SJSA1 (cell line): ENCODE measurements at regions not wholly inside any gene's neighbourhood (a gene's known extent, or its start where the extent isn't known, plus 50 kb on each side); places are given as distances from the start of the nearest gene placed in this dataset.
"Not testable (repeated sequence)": the region's sequence is repeated elsewhere in the genome, so short reads cannot be mapped to it uniquely, and the experiment has no call there.

ENCODE experiments used
- DNase-seq, 2 experiments: peaks; one replicate each; pipeline ENCODE4 v3.0.0-alpha.2; 2015 to 2020; ENCODE audit warnings: low spot score in 2 of 2, low read depth in 1 of 2
- H3K27ac ChIP-seq: fragments of 250-450 bp; sonication (Bioruptor Pico); 2 replicates; pipeline ENCODE4 v1.5.1; 2020; ENCODE audit warnings: mild to moderate bottlenecking, moderate library complexity
- H3K27me3 ChIP-seq: fragments of 250-450 bp; sonication (Bioruptor Pico); replicated peaks from 2 replicates; pipeline ENCODE4 v1.5.1; 2020; ENCODE audit warnings: mild to moderate bottlenecking, moderate library complexity
- H3K36me3 ChIP-seq: fragments of 250-450 bp; sonication (Bioruptor Pico); 2 replicates; pipeline ENCODE4 v1.5.1; 2020; ENCODE audit warnings: mild to moderate bottlenecking
- H3K4me1 ChIP-seq: fragments of 250-450 bp; sonication (Bioruptor Pico); replicated peaks from 2 replicates; pipeline ENCODE4 v1.6.1; 2021; ENCODE audit warnings: mild to moderate bottlenecking
- H3K4me3 ChIP-seq: fragments of 250-450 bp; sonication (Bioruptor Pico); 2 replicates; pipeline ENCODE4 v1.5.1; 2020; ENCODE audit warnings: mild to moderate bottlenecking
- H3K9me3 ChIP-seq: fragments of 250-450 bp; sonication (Bioruptor Pico); replicated peaks from 2 replicates; pipeline ENCODE4 v1.5.1; 2020; ENCODE audit warnings: mild to moderate bottlenecking

DNA sequence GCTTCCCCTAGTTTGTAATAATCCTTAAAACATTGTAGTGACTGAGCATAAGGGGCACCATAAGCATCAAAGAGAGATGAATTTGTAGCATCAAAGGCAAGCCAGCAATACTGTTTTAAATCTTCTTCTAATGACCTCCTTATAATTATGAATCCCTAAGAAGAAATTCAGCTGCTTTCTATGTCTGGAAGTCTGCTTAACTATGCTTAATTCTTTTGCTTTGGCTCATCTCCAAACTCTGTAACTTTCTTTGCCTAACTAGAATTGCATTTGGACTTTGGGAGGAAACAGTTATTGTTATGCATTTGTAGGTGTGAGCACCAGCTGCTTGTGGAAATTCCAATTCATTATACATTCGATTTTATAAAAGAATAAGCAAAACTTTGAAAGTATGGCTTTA lies 117.7 kb upstream of the SPATA16 start:
- H3K27me3 ChIP-seq: no peaks in the 10 kb centered on the region; the same call in 1 of the 2 replicates
- H3K9me3 ChIP-seq: no peaks in the 10 kb centered on the region
- H3K4me1 ChIP-seq: no peaks in the 10 kb centered on the region
- no peak for DNase-seq
- H3K4me3 ChIP-seq: no peak overlapping the region
- H3K36me3 ChIP-seq: no peaks in the 10 kb centered on the region
- no peak overlapping the region for H3K27ac ChIP-seq

DNA sequence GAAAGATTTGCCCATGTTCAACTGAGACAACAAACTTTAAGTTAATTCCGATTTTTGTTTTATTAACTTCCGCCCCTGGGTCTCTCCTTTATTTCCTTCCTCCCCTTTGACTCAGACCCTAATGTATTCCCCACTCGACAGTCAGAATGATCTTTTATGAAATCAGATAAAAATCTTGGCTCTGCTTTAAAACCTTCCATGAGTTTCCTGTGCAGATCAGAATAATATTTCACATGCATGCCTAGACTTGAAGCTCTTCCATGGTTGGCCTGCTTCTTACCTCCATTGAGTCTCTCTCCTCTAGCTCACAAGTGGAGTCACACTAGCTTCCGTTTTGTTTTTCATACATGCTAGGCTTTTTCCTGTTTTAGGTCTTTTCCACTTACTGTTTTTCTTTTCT lies 116.8 kb upstream of the SPATA16 start:
- Histone ChIP-seq H3K4me1 (no peaks in the 10 kb centered on the region), H3K4me3 (no peak overlapping the region)

DNA sequence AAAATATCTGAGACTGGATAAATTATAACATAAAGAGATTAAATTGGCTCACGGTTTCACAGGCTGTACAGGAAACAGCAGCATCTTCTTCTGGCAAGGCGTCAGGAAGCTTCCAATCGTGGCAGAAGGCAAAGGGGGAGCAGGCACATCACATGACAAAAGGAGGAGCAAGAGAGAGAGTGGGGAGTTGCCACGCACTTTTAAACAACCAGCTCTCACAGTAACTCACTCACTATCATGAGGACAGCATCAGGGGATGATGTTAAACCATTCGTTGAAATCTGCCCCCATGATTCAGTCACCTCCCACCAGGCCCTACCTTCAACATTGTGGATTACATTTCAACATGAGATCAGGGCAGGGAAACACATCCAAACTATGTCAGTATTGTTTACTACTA lies 114.5 kb upstream of the SPATA16 start:
- Histone ChIP-seq H3K27ac (no peak overlapping the region), H3K4me3 (no peak overlapping the region), H3K36me3 (no peaks in the 10 kb centered on the region), H3K4me1 (no peaks in the 10 kb centered on the region), H3K9me3 (no peaks in the 10 kb centered on the region), H3K27me3 (no peaks in the 10 kb centered on the region; the same call in 1 of the 2 replicates)
- DNase-seq: no peak

More for the DNA sequence above, 116.8 kb upstream of the SPATA16 start:
- Histone ChIP-seq H3K36me3 (no peaks in the 10 kb centered on the region), H3K27me3 (no peaks in the 10 kb centered on the region; the same call in 1 of the 2 replicates), H3K9me3 (no peaks in the 10 kb centered on the region), H3K27ac (no peak overlapping the region)
- no peak for DNase-seq

DNA sequence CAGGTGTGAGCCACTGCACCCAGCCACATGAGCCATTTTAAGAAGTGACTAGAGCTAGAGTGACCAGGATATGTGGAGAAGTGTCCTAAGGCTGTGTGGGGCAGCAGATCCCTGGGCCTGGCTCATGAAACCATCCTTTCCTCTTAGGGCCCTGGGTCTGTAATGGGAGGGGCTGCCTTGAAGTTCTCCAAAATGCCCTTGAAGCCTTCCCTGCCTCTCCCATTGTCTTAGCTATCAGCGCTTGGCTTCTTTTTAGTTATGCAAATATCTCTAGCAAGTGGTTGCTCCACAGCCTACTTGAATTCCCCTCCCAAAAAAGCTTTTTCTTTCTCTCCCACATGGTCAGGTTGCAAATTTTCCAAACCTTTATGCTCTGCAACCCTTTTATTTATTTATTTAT lies 112.4 kb upstream of the SPATA16 start:
- H3K4me3 ChIP-seq: no peak overlapping the region
- no peak overlapping the region for H3K27ac ChIP-seq
- DNase-seq: no peak
- H3K36me3 ChIP-seq: no peaks in the 10 kb centered on the region
- no peaks in the 10 kb centered on the region; the same call in 1 of the 2 replicates for H3K27me3 ChIP-seq
- no peaks in the 10 kb centered on the region for H3K9me3 ChIP-seq
- no peaks in the 10 kb centered on the region for H3K4me1 ChIP-seq

DNA sequence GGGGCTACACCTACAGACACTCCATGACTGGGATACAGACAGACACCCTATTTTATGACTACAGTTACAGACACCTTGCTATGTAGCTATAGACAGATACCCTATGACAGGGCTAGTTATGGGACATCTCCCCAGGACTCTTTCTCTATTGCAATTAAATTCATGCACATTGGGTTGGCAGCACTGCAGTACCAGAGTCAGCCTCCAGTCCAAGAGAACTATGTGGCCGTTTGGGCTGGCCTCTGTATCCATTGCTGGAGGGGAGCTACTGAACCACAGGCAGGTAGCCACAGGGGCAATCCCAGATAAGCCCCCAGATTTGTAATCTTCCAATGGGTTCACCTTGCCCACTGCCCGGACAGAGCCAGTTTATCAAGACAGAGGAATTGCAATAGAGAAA lies 108.4 kb upstream of the SPATA16 start:
- H3K4me3 ChIP-seq: no peak overlapping the region
- no peaks in the 10 kb centered on the region; the same call in 1 of the 2 replicates for H3K27me3 ChIP-seq
- no peaks in the 10 kb centered on the region for H3K9me3 ChIP-seq
- no peak for DNase-seq
- no peaks in the 10 kb centered on the region for H3K4me1 ChIP-seq
- H3K36me3 ChIP-seq: no peaks in the 10 kb centered on the region
- H3K27ac ChIP-seq: no peak overlapping the region

DNA sequence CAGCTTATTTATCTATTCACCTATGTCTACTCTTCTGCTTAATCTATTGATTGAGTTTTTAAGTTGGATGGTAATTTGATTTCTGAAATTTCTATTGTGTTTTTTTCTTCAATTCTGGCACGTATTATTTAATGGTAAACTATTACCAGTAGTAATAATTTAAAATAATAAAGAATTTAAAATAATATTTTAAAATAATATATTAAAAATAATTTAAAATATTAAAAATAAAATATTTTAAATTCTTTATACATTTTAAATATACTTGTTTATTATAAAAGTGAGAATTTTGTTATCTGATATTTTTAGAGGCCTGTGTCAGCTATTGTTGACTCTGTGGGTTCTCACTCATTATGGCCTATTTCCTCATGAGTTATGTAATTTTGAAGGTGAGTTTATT lies 100.7 kb upstream of the SPATA16 start:
- DNase-seq: no peak
- Histone ChIP-seq H3K4me3 (no peak overlapping the region), H3K9me3 (no peaks in the 10 kb centered on the region), H3K4me1 (no peaks in the 10 kb centered on the region), H3K36me3 (no peaks in the 10 kb centered on the region), H3K27me3 (no peaks in the 10 kb centered on the region; the same call in 1 of the 2 replicates), H3K27ac (no peak overlapping the region)

DNA sequence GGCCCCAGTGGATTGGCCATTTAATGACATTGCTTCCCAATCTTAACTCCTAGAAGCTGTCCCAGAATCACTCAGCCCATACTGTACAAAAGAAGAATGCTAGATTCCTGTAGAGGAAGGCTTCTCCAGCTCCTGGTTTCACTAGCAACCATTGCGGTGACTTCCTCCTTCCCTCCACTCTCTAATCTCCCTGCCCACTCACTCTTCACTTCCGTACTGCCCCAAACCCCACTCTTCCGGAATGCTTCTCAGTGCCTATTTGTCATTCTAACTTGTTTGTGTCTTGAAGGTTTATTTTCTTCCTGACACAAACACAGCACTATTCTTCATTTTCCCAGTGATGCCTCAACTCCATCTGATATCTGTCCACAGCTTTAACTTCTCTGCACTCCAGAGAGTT lies 97.1 kb upstream of the SPATA16 start:
- Histone ChIP-seq H3K36me3 (no peaks in the 10 kb centered on the region), H3K9me3 (no peaks in the 10 kb centered on the region), H3K4me3 (no peak overlapping the region), H3K27me3 (no peaks in the 10 kb centered on the region), H3K27ac (no peak overlapping the region), H3K4me1 (no peaks in the 10 kb centered on the region)
- DNase-seq: no peak

DNA sequence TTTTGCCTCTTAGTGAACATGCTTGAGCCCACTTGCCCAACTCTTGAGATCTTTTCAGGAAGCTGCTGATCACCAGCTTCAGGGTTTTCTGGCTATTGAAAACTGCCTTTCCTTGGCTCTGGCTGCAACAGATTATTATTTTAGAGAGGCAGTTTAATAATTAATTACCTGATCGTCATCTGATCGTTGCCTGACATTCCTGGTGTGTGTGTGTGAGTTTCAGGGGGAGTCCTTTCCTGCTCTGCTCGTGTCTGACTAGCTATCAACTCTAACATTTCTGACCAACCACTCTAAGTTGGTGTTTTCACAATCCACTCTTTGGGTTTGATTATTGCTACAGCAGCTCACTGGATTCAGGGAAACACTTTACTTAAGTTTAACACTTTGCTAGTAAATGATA lies 84.3 kb upstream of the SPATA16 start:
- Histone ChIP-seq H3K36me3 (no peaks in the 10 kb centered on the region), H3K27me3 (no peaks in the 10 kb centered on the region), H3K4me1 (no peaks in the 10 kb centered on the region), H3K9me3 (no peaks in the 10 kb centered on the region), H3K4me3 (no peak overlapping the region), H3K27ac (no peak overlapping the region)
- DNase-seq: no peak

DNA sequence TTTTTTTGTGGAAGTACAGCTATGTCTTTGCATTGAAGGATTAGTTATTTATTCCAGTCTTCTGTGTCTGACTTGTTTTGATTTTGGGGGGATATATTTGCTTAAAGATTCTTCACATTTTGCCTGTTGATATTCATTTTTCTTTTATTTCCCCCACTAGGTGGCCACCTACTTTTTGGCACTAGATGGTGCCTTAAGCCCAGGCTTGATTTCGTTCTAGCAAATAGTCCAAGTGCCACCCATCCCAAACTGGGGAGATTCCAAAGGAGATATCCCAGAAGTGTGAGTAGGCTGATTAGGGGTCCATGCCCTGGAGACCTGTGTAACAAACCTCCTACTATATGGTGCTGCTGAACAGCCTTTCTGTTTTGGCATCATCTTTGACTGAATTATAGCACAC lies 80.0 kb upstream of the SPATA16 start:
- peak in 1 of 2 experiments; percentile 2 for DNase-seq
- H3K36me3 ChIP-seq: no peaks in the 10 kb centered on the region
- no peak overlapping the region for H3K27ac ChIP-seq
- H3K4me1 ChIP-seq: no peaks in the 10 kb centered on the region
- H3K9me3 ChIP-seq: no peaks in the 10 kb centered on the region
- no peaks in the 10 kb centered on the region for H3K27me3 ChIP-seq
- H3K4me3 ChIP-seq: no peak overlapping the region

DNA sequence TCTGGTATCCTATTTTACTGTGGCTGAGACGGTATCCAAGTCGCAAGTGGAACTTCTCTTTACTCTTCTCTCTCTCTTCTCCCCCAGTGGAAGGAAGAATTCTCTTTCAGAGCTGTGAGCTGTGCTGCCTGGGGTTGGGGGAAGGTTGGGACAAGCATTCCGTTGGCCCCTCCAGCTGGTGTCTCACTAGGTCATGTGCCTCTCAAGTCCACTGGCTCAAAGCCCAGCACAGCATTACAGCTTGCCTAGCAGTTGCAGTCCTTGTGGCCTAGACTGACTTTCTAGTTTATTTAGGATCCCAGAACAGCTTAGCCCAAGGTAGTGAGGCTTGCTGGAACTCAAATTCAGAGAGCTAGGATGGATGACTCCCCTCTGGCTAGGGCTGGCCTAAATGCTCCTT lies 76.1 kb upstream of the SPATA16 start:
- no peak overlapping the region for H3K27ac ChIP-seq
- no peak overlapping the region for H3K4me3 ChIP-seq
- DNase-seq: no peak
- no peaks in the 10 kb centered on the region for H3K36me3 ChIP-seq
- no peaks in the 10 kb centered on the region for H3K4me1 ChIP-seq
- H3K27me3 ChIP-seq: no peaks in the 10 kb centered on the region
- H3K9me3 ChIP-seq: no peaks in the 10 kb centered on the region

DNA sequence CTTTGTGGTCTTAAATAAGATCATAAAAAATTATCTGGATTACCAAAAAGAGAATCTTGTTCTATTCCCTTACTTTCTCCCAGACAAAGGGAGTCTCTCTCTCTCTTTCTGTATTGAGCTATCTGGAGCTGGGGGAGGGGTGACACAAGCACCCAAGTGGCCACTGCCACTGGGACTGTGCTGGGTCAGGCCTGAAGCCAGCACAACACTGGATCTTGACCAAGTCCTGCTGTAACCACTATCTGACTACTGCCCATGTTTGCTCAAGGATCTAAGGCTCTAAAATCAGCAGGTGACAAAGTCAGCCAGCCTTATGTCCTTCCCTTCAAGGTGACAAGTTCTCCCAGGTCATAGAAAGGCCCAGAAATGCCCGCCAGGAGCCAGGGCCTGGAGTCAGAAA lies 75.0 kb upstream of the SPATA16 start:
- Histone ChIP-seq H3K4me3 (no peak overlapping the region), H3K36me3 (no peaks in the 10 kb centered on the region), H3K9me3 (no peaks in the 10 kb centered on the region), H3K27ac (no peak overlapping the region), H3K4me1 (no peaks in the 10 kb centered on the region), H3K27me3 (no peaks in the 10 kb centered on the region)
- no peak for DNase-seq

DNA sequence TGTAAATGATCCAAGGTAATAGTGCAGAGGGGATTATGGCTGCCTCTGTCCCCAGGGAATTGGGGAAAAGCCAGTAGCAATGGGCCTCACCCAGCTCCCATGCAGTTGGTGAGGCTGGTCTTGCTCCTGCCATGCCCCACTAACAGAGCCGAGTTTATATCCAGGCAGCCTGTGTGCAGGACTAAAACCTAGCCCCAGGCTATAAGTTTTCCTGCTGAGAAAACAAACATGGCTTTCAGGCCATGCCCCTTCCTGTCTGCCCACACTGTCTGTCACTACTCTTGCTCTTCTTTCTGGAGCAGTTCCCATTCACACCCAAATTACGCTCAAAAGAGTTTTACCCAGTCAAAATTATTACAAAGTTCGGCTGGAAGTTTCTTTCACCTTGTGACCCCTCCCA lies 73.5 kb upstream of the SPATA16 start:
- H3K27me3 ChIP-seq: no peaks in the 10 kb centered on the region
- H3K4me3 ChIP-seq: no peak overlapping the region
- no peak overlapping the region for H3K27ac ChIP-seq
- no peak for DNase-seq
- H3K36me3 ChIP-seq: no peaks in the 10 kb centered on the region
- H3K9me3 ChIP-seq: no peaks in the 10 kb centered on the region
- no peaks in the 10 kb centered on the region for H3K4me1 ChIP-seq

DNA sequence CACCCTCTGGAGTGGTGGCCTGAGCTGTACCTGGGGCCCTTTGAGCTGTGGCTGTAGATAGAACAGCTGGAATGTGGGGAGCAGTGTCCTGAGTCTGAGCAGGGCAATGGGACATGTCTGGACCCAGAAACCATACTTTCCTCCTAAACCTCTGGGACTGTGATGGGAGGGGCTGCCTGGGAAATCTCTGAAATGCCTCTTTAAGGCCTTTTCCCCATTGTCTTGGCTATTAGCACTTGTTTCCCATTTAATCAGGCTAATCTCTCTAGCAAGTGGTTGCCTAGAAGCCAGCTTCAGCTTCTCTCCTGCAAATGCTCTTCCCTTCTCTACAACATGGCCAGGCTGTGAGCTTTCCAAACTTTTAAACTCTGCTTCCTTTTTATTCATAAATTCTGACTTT lies 58.5 kb upstream of the SPATA16 start:
- no peak overlapping the region for H3K4me3 ChIP-seq
- no peaks in the 10 kb centered on the region for H3K27me3 ChIP-seq
- no peaks in the 10 kb centered on the region for H3K9me3 ChIP-seq
- H3K27ac ChIP-seq: no peak overlapping the region
- H3K4me1 ChIP-seq: no peaks in the 10 kb centered on the region
- H3K36me3 ChIP-seq: no peaks in the 10 kb centered on the region
- no peak for DNase-seq

DNA sequence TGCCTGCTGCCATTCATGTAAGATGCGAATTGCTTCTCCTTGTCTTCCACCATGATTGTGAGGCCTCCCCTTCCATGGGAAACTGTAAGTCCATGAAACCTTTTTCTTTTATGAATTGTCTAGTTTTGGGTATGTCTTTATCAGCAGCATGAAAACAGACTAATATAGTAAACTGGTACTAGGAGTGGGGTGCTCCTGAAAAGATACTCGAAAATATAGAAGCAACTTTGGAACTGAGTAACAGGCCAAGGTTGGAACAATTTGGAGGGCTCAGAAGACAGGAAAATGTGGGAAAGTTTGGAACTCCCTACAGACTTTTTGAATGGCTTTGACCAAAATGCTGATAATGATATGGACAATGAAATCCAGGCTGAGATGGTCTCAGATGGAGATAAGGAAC lies 53.8 kb upstream of the SPATA16 start:
- H3K4me3 ChIP-seq, H3K27ac ChIP-seq, H3K27me3 ChIP-seq, H3K9me3 ChIP-seq, DNase-seq, H3K36me3 ChIP-seq, H3K4me1 ChIP-seq: not testable (repeated sequence)

DNA sequence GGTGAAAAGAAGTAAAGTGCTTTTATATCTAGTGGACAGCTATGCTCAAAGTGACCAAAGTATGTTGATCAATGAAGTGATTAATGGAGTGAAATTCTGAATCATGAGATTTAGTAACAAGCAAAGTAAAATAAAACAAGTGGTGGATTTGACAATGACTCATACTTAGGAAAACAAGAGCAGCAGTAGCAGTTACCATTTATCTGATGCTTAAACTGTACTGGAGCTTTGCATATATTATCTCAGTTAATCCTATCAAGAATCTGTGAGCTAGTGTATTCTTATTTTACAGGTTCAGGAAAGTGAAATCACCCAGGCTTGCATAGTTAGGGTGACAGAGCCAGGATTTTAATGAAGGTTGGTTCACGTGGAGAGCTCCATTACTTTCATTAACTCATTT lies 50.6 kb upstream of the SPATA16 start:
- Histone ChIP-seq H3K36me3 (no peaks in the 10 kb centered on the region), H3K27me3 (no peaks in the 10 kb centered on the region), H3K4me3 (no peak overlapping the region), H3K27ac (no peak overlapping the region), H3K4me1 (no peaks in the 10 kb centered on the region), H3K9me3 (no peaks in the 10 kb centered on the region)
- DNase-seq: no peak
